Hindlimb muscle (tissue), 1 donor: ENCODE measurements at regions not wholly inside any gene's neighbourhood (a gene's known extent, or its start where the extent isn't known, plus 50 kb on each side); places are given as distances from the start of the nearest gene placed in this dataset.

Experiments used
- DNase-seq: peaks from one replicate; pipeline ENCODE4 v3.0.0-alpha.2; 2013

DNA sequence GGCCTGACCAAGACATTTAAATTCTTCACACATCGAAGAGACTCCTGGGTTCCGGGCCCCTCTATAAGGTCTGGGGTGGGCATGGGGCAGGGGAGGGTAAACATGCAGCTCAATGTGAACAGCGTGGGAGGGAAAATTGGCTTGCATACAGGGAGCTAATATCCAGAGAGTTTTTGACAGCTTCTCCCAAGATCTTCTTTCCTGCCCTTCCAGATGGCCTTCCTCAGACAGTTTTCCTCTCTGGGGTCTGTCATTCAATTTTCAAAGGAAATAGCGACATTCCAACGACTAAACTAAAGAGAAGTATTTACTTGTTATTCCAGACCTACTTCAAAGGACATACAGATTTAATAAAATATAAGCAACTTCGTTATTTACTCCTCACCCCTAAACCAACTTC, 1030.6 kb downstream of the MCTP2 start:
- no peak for DNase-seq

DNA sequence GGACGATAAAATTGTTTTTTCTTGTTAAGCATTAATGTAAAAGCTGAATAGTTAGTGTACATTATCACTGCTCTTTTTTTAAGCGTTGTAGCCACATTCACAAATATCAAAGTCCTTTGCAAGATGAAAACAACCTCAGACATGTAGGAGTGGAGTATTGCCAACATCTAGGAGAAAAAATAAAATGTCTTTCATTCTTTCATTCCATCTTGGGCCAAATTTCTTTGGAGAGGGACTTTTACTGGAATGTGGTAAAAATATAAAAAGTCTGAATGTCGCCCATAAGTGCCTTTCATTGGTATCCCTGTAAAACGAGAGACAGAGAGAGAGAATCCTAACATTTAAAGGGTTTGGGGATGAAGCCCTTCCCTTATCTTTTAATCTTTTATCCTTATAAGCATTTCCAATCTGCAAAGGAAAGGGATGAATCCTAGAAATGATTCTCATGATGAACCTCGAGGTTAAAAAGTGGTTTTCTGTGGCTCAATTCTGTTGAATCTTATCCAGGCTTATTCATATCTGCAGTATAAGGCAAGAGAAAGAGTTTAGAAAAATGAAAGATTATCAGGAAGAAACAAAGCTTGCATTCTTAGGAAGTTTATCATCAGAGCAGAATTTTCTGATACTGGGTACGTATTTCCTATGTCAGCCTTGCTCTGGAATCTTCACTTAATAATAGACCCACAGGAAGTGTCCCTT, 1031.7 kb downstream of the MCTP2 start:
- no peak for DNase-seq

DNA sequence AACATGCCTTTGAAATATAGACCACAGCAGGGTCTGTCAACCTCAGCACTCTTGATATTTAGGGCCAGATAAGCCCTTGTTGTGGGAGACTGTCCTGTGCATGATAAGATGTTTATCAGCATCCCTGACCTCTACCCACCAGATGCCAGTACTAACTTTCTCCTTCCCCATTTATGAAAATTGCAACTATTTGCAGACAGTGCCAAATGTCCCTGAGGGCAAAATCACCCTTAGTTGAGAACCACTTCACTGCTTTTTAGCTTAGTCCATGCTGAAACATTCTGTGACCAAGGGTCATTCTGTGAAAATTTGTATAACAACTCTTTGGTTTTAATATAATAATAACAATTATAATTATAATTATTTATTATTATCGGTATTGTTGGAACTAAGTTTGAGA, 1032.4 kb downstream of the MCTP2 start:
- DNase-seq: no peak

DNA sequence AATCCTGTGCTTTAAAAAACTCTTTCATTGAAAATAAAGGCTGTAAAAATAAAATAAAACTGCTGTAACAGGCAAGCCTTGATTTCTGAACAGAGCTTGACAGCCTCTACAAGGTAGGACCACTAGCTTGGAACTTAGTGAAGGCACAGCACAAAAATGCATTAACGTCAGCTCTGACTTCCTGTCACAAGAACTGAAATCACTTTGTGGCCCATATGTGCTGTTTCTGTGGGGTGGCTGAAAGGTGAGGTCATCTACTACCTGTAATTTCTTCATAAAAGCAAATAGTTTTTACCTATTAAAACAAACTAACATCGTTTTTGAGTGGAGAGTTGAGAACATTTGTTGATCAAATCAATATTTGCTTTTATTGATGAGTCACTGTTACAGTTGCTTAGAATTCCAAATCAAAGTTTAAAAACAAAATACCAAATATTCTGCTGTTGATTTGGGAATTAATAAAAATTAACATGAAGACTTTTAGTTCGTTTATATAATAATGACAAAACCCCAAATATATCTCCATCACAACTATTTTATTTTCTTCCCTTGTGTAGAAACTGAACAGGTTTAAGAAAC, 1034.1 kb downstream of the MCTP2 start:
- DNase-seq: no peak

DNA sequence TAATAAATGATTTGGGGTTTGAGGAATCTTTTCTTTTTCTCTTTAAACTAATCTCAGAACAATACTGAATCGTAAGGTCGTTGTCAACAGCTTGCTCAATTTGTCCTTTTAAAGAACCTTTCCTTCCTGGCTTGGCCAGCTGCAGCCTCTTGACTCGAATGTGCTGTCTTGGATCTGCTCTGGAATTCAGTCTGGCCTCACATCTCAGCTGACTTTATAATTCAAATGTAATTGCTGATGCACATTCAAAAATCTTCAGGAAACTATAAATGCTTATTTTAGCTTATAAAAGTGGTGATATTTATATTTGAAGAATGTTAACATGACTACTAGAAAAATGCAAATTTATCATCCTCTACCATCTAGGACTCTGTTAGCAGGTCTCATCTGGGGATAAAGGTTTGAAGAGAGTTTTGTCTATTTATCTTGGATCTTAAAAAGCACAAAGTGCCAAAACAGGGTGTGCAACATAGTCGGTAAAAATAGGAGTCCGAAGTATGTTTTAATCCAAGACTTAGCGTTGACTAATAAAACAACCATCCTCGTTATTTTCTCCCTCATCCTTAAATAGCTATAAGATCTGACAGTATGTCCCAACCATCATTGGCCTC, 1035.2 kb downstream of the MCTP2 start:
- DNase-seq: peak; percentile 33

DNA sequence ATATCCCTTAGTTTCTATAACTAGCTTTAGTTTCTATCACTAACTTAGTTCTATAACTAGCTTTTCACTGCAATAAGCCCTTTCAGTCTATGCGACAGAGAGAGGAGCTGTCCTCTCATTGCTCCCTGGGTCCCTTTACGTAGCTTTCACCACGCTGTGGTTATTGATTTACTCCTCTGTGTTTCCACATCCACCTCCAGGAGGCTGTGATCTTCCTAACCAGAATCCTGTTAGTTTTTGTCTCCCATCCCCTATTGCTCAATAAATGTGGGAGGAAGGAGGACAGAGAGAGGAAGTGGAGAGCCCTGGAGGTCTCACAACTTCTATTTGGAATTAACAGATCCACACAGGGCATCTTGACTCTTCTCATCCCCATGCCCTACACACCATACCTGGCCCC, 1036.1 kb downstream of the MCTP2 start:
- DNase-seq: no peak

DNA sequence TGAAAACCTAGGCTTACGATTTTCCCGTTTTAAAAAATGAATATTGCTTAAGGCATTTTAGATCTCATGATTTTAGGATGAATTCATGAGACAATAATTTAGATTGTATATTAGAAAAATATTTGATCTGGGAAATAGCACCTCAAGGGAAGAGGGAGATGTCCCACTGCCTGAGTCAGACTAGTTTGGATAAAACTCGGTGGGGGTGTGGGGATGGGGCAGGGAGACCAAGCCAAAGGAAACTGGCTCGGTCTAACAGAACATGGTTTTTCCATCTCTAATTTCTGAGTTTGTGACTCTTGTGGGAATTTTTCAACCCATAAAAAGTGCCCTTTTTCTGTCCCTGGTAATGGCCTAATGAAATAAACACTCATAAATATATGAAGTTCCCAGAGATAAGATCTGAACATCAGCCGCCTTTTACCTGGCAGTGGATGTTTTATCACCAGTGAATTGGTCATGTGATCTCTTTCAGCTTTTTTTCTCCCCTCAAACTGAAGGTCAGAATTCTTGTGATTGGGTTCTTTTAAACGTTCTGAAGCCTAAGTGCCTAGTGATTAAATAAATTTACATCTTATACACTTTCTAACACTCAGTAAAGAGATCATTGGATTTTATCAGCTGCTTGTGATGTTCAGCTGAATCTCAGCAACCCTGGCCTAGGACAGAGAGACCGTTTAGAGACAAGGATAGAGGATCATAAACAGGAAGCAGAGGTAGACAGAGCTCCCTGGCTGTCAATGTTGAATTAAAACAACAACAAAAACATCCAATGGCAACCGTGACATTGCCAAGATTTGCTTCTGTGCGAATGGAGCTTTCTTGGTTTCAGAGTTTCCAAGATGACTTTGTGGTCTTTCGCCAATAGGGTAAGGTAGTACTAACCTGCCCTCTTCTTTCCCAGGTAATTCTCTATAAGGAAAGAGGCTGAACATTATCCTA, 1038.2 kb downstream of the MCTP2 start:
- DNase-seq: no peak

DNA sequence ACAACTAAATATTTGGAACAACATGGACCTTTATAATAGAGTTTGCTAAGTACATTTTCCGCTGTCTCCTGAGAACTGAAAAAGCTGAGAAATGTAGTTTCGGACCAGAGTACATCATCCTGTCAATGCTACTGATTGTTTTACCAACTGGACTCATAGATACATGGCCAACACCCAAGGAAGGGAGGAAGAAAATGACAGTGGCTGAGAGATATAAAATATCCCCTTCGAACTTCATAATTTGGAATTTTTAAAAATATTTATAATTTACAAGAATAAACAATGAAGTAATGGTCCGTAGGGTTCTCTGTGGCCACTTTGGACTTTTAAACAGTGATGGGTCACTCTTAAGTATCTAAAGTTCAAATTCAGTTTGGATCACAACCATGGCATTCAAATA, 1042.7 kb downstream of the MCTP2 start:
- DNase-seq: no peak

DNA sequence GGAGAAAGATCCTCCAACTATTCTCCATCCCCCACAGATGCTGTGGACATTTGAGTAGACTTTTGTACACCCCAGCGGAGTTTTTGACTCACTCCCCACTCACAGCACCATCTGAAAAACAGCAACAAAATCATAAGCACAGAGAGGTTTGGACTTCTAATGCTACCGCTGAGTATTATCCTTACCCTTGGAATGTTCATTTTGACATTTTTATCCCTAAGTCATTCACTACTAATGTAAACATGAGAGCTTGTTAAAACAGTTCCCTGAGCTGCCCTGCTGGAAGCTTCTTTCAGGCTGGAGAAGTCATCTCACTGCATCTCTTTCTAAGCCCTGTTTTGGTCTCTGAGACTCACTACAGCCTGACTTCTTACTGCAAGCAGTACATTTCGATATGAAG, 1045.9 kb downstream of the MCTP2 start:
- no peak for DNase-seq

DNA sequence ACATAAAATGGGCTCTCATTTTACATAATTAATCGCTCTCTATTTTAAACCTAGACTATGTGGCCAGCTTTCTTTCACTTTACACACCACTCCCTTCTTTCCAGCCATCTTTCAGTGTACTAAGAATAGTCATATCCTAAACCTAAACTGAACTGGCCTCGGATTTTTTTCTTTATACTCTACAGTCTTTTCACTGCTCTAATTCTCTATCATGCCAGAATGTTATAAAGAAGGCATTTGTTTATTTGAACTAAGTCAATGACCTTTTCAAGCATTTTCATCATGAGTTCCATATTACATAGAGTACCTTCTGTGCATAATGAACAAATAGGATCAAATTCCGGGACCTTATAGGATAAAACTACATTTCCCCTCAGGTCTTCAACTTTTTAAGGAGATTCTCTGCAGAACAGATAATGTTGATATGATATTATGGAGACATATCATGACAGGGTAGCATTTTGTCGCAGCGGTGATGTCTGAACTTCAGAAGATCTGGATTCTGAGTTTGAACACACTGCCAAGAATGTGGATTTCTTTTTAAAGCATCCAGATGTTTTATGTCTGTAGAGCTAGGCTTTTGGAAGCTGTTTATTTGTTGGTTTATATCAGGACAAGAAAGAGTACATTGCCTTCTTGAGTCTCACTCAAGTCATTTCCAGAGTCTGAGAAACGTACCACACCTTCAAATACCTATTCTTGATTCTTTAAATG, 1047.3 kb downstream of the MCTP2 start:
- no peak for DNase-seq

DNA sequence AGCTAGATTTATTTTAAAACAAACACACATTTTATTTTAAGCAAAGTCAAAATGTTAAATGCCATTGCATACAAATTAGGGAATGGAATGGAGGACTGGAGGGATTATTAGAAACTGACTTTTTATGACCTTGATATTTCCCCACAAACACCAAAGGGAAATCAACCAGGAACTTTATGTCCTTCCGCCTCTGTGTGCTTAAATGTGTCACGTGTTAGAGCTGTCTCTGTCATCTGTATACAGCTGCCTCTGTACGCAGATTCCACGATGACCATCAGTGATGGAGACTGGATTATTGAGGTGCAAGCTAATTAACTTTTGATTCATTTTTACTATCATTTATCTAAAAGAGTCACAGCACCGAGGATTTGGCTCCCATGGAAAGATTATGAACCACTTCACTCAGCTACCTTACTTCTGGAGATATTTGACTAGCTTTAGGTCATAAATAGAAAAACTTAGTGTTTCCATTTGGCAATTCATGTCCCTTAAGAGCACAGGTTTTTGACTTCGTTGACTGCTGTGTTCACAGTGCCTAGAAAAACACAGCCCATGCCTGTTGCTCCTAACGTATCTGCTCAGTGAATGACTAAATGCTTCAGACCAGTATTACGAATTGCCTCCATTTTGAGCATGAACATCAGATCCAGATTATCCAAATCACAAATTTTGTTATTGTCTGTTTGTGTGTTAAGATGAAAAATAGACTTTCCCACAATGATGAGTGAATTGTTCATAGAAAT, 1048.1 kb downstream of the MCTP2 start:
- no peak for DNase-seq

DNA sequence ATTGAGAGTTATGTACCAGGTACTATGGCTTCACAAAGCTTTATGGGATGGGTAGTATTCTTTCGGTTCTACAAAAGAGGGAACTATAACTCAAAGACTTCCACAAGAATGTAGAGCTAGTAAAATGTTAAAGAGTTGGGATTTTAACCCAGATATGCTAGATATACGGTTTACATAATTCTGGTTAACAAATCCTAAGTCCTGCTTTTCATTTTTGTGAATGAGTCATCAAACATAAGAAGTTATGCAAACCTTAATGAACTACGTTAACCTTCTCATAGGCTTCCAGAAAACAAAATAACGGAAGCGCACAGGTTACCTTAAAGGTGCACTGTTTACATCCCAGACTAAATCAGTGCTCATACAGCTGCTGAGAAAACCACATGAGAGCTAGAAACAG, 1049.3 kb downstream of the MCTP2 start:
- DNase-seq: no peak

DNA sequence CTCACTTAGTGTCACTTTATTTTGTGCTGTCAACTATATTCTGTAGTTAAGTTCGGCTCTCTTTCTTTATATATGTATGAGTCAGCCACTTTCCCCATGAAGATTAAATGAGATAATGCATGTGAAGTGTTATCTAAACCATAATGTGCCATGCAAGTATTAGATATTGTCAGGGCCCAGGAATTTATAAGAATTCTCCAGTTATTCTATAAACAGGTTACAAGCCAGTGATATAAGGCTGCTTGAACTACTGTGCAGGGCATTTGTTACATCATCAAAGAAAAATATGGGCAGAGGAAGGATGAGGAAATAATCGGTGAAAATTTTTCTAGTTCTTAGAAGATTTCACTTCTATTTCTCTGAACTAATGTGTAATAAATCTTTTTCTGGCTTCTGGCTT, 1049.0 kb upstream of the NR2F2 start:
- no peak for DNase-seq

DNA sequence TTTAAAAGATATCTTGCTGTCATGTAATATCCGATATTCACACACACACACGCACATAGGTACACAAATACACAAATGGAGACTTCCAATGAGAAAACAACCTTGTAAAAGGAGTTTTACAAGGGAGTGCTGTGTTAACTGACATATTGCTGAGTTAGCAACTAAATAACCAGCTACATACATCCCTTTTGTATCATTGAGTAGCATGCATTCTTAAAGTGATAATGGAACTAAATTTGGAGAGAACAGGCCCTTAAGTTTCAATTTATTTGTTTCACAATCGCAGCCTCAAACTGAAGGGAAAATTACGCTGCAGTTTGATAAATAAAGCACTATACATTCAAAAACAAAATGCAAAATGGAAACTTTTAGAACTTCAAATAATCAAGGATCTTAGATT, 1046.0 kb upstream of the NR2F2 start:
- no peak for DNase-seq

DNA sequence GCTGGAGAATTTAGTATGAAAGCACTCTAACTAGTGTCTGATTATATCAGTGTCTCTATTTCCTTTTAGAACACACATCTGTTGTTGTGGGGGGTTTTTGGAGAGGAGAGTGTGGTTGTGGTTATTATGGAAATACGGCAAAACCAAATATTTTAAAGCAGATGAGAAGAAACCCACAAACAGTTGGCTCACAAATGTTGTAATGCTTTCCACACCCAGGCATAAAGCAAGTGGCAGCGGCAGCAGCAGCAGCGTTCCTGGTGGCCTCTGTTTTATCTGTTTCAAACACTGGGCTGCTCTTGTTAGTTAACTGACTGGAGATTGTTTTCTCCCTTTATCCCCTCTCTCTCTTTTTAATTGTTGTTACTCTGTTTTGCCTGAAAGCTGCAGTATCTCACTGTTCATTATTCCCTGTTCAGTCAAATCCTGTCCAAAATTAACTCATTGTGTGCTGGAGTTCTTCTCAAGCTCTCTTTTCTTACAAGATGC, 1045.5 kb upstream of the NR2F2 start:
- DNase-seq: peak; percentile 29

DNA sequence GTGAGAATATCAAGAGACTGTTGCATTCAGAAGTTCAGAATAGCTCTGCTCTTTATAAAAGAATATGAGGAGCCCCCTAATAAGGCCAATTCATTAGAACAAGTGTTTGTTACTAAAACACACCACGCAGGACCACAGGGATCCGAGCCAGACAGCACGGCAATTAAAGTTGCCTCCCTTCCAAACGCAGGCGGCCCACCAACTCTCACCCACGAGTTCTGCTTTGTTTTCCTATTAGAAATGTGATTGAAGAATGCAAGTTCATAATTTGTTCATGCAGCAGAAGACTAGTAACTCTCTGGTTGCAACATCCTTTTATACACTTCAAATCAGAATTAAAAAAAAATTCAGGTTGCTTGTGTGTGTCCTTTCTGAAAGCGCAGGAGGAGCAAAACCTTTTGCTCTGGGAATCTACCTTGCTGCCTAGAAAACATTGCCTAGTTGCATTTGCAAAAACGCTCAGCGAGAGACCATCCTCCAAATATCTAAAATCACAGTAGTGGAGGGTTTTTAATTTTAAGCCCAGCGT, 1044.1 kb upstream of the NR2F2 start:
- no peak for DNase-seq

DNA sequence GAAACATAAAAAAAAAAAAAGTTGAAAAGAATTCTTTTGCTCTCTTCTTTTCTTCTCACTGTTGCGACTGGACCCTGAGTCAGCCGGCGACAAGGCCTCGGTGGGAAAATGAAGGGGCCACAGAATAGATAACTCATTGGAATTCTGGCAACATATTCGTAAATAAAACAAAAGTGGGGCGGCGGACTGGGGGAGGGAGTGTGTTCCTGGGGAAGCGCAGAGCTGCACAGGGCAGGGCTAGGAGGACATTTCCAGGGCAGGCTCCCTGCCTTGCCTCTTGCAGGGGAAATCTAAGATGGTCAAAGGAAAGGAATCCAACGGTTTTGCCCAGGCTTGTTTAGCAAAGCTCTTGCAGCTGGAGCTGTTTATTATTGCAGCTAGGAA, 1042.8 kb upstream of the NR2F2 start:
- DNase-seq: no peak

DNA sequence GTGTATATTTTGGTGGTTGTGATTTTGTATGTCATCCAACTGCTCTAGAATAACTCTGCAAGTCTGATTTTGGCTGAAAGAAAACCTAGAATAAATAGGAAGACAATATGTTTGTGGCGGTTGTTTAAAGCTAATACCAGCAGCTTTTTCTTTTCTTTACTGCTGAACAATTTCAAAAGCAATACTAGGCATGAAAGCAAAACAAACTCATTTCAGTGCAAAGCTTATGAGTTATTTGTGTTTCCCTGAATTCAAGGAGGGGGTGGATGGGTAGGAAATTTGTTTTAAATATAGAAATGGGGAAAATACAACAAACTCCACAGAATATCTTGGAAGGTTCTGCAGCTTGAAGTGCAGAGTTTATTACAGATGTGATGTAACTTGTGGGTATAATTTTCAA, 1041.9 kb upstream of the NR2F2 start:
- no peak for DNase-seq

DNA sequence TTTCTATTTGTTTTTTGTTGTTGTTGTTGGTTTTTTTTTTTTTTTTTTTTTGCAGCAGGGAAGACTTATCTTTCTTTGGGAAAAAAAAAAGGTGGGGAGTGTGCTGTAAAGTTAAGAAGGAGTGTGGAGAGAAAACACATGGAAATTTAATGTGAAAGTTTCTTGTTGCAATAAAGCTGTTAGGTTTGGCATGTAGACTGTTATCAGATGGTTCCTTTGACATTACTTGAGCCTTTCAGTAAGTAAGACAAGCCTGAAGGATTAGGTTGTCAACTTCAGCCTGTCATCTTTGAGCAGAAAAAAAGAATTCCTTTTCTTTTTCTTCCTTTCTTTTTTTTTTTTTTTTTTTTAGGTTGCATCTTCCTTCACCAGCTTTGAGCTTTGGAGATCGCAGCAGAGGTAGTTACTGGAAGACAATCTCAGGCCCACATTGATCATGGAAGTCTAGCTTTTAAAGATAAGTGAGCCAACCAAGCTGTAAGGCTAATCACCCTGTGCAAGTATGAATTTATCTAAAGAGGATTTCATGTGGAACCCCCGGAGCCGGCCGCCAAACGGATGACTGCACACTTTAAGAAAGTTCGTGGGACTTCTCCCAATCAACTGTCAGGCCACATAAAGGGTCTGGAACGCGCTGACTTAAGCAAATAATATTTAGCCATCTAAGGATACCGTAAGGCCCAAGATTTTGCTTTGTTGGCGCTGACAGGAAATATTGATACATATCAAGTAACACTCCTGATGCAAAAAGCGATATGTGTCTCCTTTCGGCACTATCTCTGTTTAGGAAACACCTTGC, 1040.1 kb upstream of the NR2F2 start:
- DNase-seq: no peak

DNA sequence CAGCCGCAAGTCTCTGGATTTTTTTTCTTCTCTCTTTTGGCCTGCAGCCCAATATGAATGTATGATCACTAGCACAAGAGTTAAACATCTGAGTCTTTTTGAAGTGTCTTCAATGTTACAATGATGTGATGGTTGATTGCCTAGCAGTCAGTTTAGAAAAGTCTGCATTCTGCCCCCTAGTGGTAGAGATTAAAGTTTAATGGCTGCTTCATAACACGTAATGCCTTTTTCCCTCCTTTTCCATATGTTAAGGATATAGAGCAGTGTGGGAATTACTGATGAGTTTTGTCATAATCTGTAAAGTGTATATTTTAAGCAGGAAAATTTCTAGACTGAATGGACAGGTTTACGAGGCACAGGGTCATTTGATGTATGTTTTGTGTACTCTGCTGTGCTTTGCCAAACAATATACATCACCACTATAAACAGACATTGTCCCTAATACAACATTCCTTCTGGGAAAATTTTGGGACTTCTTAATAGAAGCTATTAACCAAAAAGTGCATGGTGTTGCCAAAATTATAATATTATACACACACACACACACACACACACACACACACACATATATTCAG, 1038.5 kb upstream of the NR2F2 start:
- DNase-seq: no peak
